Lung (tissue), 11 donors: ENCODE measurements at regions not wholly inside any gene's neighbourhood (a gene's known extent, or its start where the extent isn't known, plus 50 kb on each side); places are given as distances from the start of the nearest gene placed in this dataset.

ENCODE experiments used
- ATAC-seq: fragments of 200-7000 bp; cut with Tn5 transposase; one replicate; pipeline ENCODE4 v1.9.1; 2020; ENCODE audit warnings: moderate number of reproducible peaks; ENCODE audit not compliant: insufficient read depth, low FRiP score
- DNase-seq, 3 donors: peaks; one replicate each; pipeline ENCODE4 v3.0.0-alpha.2; 2013 to 2017
- H3K27ac ChIP-seq, 2 donors: one replicate each; pipeline ENCODE4 v1.5.1; 2013; ENCODE audit warnings: mild to moderate bottlenecking in 2 of 2, moderate library complexity in 2 of 2, control low read depth in 1 of 2, inconsistent platforms in 1 of 2, low read depth in 1 of 2, low read length in 1 of 2
- H3K27me3 ChIP-seq, 3 donors: one replicate each; pipeline ENCODE4 v1.5.1; 2013; ENCODE audit warnings: low read length in 2 of 3; ENCODE audit not compliant: control insufficient read depth in 3 of 3, insufficient read depth in 3 of 3
- H3K36me3 ChIP-seq, 4 donors: one replicate each; pipeline ENCODE4 v1.5.1; 2013; ENCODE audit warnings: low read length in 4 of 4, mild to moderate bottlenecking in 1 of 4, moderate library complexity in 1 of 4; ENCODE audit not compliant: control insufficient read depth in 4 of 4, insufficient read depth in 4 of 4
- H3K4me1 ChIP-seq, 5 donors: one replicate each; pipeline ENCODE4 v1.5.1; 2013; ENCODE audit warnings: low read length in 5 of 5, mild to moderate bottlenecking in 2 of 5, moderate library complexity in 1 of 5; ENCODE audit not compliant: control insufficient read depth in 5 of 5, insufficient read depth in 5 of 5
- H3K4me3 ChIP-seq: one replicate; pipeline ENCODE4 v1.5.1; 2013; ENCODE audit warnings: mild to moderate bottlenecking, control low read depth, moderate library complexity
- H3K9ac ChIP-seq, 2 donors: one replicate each; pipeline ENCODE4 v1.5.1; 2013; ENCODE audit warnings: low read length in 2 of 2, control low read depth in 1 of 2; ENCODE audit not compliant: insufficient read depth in 1 of 2
- H3K9me3 ChIP-seq, 4 donors: one replicate each; pipeline ENCODE4 v1.5.1; 2013; ENCODE audit warnings: low read length in 3 of 4, mild to moderate bottlenecking in 1 of 4, moderate library complexity in 1 of 4; ENCODE audit not compliant: control insufficient read depth in 4 of 4, insufficient read depth in 3 of 4
- CTCF ChIP-seq: IDR thresholded peaks from 2 replicates; pipeline ENCODE4 v1.5.1; 2012; ENCODE audit warnings: mild to moderate bottlenecking; ENCODE audit errors: control extremely low read depth, extremely low read depth
- WGBS, 2 donors: extraction: QIAGEN DNeasy Blood & Tissue Kit; methylation state at CpG; one replicate each; pipeline ENCODE4 v1.1.7; 2013; 5-methylcytosine and 5-hydroxymethylcytosine counted together
- donor health status: control.
- donor health status: control.
- donor health status: Bipolar disorder and iron deficiency.
- donor health status: healthy.
- donor health status: DM: yes; HTN: yes; CAD: no.

- ATAC-seq (no peak), DNase-seq (no peak)
- Histone ChIP-seq H3K27me3 (no peaks in the 10 kb centered on the region), H3K4me1 (no peaks in the 10 kb centered on the region), H3K36me3 (no peaks in the 10 kb centered on the region), H3K9me3 (peaks cover 0 to 3% (median 0%) of the 10 kb centered on the region in 4 donors), H3K27ac (no peak overlapping the region), H3K9ac (no peak overlapping the region), H3K4me3 (no peak overlapping the region)
- no peak for TF ChIP-seq CTCF
- WGBS, 2 donors, result 63 to 76% methylated on average over 3 of the region's 3 CpGs
Measured at GRCh38 chr1:72759486-72759885, 477.1 kb upstream of the NEGR1 start.

- Histone ChIP-seq H3K27ac (no peak overlapping the region), H3K27me3 (no peaks in the 10 kb centered on the region), H3K4me1 (no peaks in the 10 kb centered on the region), H3K4me3 (no peak overlapping the region), H3K9ac (no peak overlapping the region), H3K9me3 (peaks cover 0 to 3% (median 0%) of the 10 kb centered on the region in 4 donors), H3K36me3 (no peaks in the 10 kb centered on the region)
- DNase-seq, result no peak
- WGBS, 2 donors, result 89 to 94% methylated on average over 2 of the region's 2 CpGs
- ATAC-seq, result no peak
- TF ChIP-seq CTCF, result no peak
Measured at GRCh38 chr1:72757843-72758242, 475.5 kb upstream of the NEGR1 start.

DNA sequence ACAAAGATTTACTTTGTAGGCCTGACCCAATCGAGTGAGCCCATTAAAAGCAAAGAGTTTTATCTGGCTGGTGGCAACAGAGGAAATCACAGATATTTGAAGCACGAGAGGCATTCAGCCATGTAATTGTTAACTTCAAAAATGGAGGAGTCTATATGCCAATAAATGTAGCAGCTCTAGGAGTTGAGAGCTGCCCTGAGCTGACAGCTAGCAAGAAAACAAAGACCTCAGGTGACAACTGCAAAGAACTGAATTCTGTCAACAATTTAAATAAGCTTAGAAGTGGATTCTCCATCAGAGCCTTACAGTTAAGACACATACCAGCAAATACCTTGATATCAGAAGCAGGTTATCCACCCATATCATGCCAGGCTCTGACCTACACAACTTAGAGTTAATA lies 463.1 kb upstream of the NEGR1 start:
- Histone ChIP-seq H3K36me3 (no peaks in the 10 kb centered on the region), H3K9ac (no peak overlapping the region), H3K9me3 (no peaks in the 10 kb centered on the region), H3K27ac (no peak overlapping the region), H3K27me3 (no peaks in the 10 kb centered on the region), H3K4me1 (peaks cover 0 to 3% (median 0%) of the 10 kb centered on the region in 5 donors), H3K4me3 (no peak overlapping the region)
- DNase-seq (no peak), ATAC-seq (no peak)
- TF ChIP-seq CTCF, result no peak
- WGBS, 2 donors, result 50 to 78% methylated on average over 2 of the region's 2 CpGs

DNA sequence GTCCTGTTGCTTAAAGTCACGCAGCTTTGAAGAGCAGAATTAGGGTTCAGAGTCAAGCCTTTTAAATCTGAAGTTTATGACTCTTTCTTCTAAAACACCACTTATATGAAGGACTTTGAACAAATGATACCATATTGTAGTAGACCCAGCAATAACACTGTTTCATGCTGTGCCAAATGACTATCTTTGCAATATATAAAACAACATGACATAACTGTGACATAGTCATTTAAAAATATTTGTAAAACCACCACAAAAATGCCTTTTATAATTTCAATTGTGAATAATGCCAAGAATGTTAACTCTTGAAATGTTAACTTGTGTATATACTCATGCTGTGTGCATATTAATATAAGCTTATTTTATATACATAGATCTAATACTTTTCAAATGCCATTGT lies 452.1 kb upstream of the NEGR1 start:
- peaks cover 0 to 3% (median 0%) of the 10 kb centered on the region in 4 donors for H3K9me3 ChIP-seq
- no peak for TF ChIP-seq CTCF
- H3K36me3 ChIP-seq, result no peaks in the 10 kb centered on the region
- WGBS, 2 donors, result 72 to 88% methylated on average over 1 of the region's 1 CpG
- no peak overlapping the region for H3K27ac ChIP-seq
- ATAC-seq (no peak), DNase-seq (peak in 1 of 3 donors; percentile 6)
- H3K4me3 ChIP-seq, result no peak overlapping the region
- H3K4me1 ChIP-seq, result no peaks in the 10 kb centered on the region
- H3K27me3 ChIP-seq, result no peaks in the 10 kb centered on the region
- H3K9ac ChIP-seq, result no peak overlapping the region
